Activated gamma-delta T cell treated with anti-CD3 and anti-CD28 coated beads, Interleukin-2, amount 50 U/mL, for 16 hours (primary cell): ENCODE measurements at regions not wholly inside any gene's neighbourhood (a gene's known extent, or its start where the extent isn't known, plus 50 kb on each side); places are given as distances from the start of the nearest gene placed in this dataset.

Experiments used
- DNase-seq: peaks from one replicate; pipeline ENCODE4 v3.0.0-alpha.2; 2020; ENCODE audit warnings: low read depth

GRCh38 chr2:6287406-6287805 lies 578.3 kb downstream of the CMPK2 start:
- DNase-seq: no peak

- no peak for DNase-seq
Observed at GRCh38 chr2:6288791-6289190, 576.9 kb downstream of the CMPK2 start.

- DNase-seq: no peak
Observed at GRCh38 chr2:6290217-6291015, 575.3 kb downstream of the CMPK2 start.

GRCh38 chr2:6294791-6295190 lies 570.9 kb downstream of the CMPK2 start:
- no peak for DNase-seq

- no peak for DNase-seq
Observed at GRCh38 chr2:6297238-6297637, 568.5 kb downstream of the CMPK2 start.

GRCh38 chr2:6301426-6301825 lies 564.3 kb downstream of the CMPK2 start:
- DNase-seq: no peak

- DNase-seq: no peak
Observed at GRCh38 chr2:6308986-6309385, 556.7 kb downstream of the CMPK2 start.

GRCh38 chr2:6309415-6310255 lies 556.1 kb downstream of the CMPK2 start:
- DNase-seq: no peak

GRCh38 chr2:6310256-6311215 lies 555.2 kb downstream of the CMPK2 start:
- DNase-seq: no peak

- no peak for DNase-seq
Observed at GRCh38 chr2:6312367-6312766, 553.3 kb downstream of the CMPK2 start.

- no peak for DNase-seq
Observed at GRCh38 chr2:6314218-6314960, 551.3 kb downstream of the CMPK2 start.

GRCh38 chr2:6325616-6326015 lies 540.1 kb downstream of the CMPK2 start:
- no peak for DNase-seq

GRCh38 chr2:6326958-6327357 lies 538.7 kb downstream of the CMPK2 start:
- DNase-seq: no peak

GRCh38 chr2:6336752-6337471 lies 528.8 kb downstream of the CMPK2 start:
- no peak for DNase-seq

- no peak for DNase-seq
Observed at GRCh38 chr2:6337472-6337820, 528.3 kb downstream of the CMPK2 start.

GRCh38 chr2:6341588-6342129 lies 524.0 kb downstream of the CMPK2 start:
- no peak for DNase-seq

GRCh38 chr2:6342273-6342920 lies 523.3 kb downstream of the CMPK2 start:
- DNase-seq: no peak

GRCh38 chr2:6343076-6343475 lies 522.6 kb downstream of the CMPK2 start:
- no peak for DNase-seq

- no peak for DNase-seq
Observed at GRCh38 chr2:6352247-6352646, 513.5 kb downstream of the CMPK2 start.

- DNase-seq: no peak
Observed at GRCh38 chr2:6352906-6353515, 512.7 kb downstream of the CMPK2 start.
